DMS 273 treated with DMSO at 0.1 percent for 48 hours (cell line): ENCODE measurements at regions not wholly inside any gene's neighbourhood (a gene's known extent, or its start where the extent isn't known, plus 50 kb on each side); places are given as distances from the start of the nearest gene placed in this dataset.
"Not testable (repeated sequence)": the region's sequence is repeated elsewhere in the genome, so short reads cannot be mapped to it uniquely, and the experiment has no call there.

Experiments
- DNase-seq: peaks from one replicate; lab custom pipeline; 2025; lab: John Stamatoyannopoulos, UW

DNA sequence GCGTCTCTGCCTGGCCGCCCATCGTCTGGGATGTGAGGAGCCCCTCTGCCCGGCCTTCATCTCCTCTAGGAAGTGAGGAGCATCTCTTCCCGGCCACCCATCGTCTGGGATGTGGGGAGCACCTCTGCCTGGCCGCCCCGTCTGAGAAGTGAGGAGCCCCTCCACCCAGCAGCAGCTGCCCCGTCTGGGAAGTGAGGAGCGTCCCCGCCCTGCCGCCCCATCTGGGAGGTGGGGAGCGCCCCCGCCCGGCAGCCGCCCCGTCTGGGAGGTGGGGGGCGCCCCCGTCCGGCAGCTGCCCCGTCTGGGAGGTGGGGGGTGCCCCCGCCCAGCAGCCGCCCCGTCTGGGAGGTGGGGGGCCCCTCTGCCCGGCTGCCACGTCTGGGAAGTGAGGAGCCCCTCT, 153.7 kb upstream of the MYRIP start:
- DNase-seq, result not testable (repeated sequence)

- no peak for DNase-seq
These were observed 152.3 kb upstream of the MYRIP start for GRCh38 chr3:39657075-39657474.

DNA sequence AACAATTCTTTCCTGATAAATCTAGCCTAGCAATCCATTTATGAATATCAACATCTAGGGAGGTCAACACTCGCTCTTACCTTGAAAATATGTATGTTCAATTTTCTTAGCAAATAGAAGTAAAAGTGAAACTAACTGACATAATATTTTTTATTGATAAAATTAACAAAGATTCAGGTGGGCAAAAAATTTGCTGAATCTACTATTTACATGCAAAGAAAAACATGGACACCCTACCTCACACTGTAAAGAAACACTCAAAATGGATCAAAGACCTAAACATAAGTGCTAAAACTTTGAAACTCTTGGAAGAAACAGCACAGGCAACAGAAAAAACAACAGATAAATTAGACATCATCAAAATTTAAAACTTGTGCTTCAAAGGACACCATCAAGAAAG, 151.6 kb upstream of the MYRIP start:
- DNase-seq, result no peak

DNA sequence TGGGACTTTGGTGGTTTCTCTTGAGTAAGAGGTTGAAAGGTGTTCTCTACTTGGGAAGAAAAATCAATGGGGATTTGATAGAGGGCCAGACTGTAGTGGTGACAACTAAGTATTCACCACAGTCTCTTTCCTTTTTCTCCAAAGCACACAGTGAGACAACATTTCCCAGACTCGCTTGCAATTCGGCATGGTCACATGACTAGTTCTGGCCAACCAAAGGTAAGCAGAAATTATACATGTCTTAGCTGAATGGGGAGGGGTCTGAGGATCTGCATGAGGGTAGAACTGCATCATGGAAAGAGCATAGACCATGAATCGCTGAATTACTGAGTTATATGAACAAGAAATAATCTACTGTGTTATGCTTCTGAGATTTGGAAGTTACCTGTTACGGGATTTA, 144.5 kb upstream of the MYRIP start:
- DNase-seq, result no peak

GRCh38 chr3:39665441-39665840, 144.0 kb upstream of the MYRIP start:
- no peak for DNase-seq

DNA sequence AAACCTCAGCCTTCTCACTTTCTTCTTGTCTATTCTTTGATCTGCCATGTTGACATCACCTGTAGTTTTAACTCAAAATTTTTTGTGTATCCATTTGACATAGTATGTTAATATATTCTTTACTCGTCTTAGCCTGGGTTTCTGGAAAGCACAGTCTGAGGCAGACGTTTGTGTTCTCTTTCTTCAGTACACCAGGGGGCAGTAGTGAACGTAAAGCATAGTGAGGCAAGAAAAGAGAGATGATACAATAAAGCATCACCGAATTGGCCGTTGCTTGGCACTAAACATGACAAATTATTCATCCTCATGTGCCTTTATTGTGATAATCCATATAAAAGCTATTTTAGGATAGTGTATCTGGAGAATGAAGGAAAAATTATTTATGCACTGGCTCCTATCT, 141.0 kb upstream of the MYRIP start:
- DNase-seq, result no peak

GRCh38 chr3:39671116-39671515, 138.3 kb upstream of the MYRIP start:
- DNase-seq, result no peak

GRCh38 chr3:39671600-39671999, 137.8 kb upstream of the MYRIP start:
- DNase-seq, result no peak

- no peak for DNase-seq
These were observed 104.0 kb upstream of the MYRIP start for GRCh38 chr3:39705351-39705900.

GRCh38 chr3:39707314-39707909, 102.0 kb upstream of the MYRIP start:
- no peak for DNase-seq

DNA sequence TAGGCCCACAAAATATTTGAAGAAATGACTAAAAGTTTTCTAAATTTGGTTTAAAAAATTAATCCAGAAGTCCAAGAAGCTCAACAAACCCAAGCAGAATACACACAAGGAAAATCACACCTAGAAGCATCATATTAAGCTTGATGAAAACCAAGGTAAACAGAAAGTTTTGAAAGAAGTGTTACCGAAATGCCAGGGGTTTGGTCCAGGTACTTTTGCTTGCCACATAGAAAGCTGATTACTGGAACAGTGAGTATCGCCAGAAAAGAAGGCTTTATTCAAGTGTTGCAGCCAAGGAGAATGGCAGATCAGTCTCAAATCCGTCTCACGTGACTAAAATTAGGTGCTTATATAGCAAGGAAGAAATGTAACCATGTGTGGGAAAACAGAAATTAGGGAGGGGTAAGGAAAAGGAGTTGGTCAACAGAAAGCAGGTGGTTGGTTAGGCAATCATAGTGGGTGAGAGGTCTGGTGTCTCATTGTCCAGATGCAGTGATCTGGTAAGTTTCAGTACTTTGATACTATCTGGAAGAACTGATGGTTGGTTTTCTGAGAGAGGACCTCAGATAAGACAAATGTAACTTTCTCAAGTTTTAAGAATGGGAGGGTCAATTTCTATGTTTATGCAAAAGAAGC, 96.9 kb upstream of the MYRIP start:
- DNase-seq, result no peak

GRCh38 chr3:39713341-39713740, 96.1 kb upstream of the MYRIP start:
- not testable (repeated sequence) for DNase-seq

- DNase-seq, result no peak
These were observed 92.6 kb upstream of the MYRIP start for GRCh38 chr3:39716849-39717248.

DNA sequence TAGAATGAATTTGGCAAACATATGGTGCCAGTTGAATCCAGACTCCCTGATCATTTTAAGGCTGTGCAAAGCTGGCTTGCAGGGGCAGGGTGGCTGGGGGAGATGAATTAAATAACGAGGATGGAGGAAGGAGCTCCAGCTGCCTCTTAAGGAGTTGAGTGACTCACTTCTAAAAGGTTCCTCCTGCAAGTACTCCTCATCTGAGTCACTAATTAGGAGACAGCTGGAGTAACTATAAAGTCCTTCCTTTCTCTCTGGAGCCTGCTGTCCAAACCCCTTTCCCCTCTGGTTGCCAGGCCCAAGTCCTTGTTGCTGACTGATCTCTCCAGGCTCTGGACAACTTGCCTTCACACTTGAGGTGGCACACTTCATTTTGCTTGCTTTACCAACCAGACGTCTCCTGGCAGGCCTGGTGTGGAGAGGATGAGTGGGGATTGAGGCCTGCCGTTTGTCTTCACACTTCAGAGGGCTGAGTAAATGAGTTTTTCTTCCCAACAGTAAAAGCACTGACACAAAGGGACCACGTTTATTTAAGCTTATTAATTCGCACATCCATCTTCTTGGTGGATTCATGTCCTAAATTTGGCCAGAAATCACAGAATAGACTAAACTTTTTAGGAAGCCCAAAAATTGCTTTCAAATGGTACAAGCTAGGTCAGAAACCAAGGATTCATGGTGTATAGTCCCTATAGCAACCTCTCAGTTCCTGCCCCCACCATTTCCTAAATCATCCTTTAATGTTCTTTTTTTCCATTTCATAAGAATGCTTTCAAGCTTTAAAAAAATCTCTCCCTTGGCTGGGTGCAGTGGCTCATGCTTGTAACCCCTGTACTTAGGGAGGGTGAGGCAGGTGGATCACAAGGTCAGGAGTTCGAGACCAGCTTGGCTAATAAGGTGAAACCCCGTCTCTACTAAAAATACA, 90.5 kb upstream of the MYRIP start:
- DNase-seq, result no peak

DNA sequence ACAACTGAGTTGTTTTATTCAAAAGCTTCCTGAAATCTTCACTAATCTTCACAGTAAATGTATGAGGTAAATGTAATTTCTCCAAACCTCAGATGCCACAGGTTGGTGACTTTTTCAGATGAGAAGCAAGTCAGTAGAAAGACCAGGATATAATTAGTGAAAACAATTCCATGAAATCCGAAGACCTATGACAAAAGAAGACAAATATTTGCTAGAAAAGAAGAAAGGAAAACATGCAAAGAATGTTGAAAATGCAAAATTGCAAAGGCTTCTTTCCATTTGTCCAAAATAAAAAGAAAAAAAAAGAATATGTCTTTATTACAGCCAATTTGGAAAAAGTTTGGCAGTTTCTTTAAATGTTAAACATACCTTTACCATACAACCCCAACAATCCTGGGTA, 88.3 kb upstream of the MYRIP start:
- DNase-seq, result no peak

DNA sequence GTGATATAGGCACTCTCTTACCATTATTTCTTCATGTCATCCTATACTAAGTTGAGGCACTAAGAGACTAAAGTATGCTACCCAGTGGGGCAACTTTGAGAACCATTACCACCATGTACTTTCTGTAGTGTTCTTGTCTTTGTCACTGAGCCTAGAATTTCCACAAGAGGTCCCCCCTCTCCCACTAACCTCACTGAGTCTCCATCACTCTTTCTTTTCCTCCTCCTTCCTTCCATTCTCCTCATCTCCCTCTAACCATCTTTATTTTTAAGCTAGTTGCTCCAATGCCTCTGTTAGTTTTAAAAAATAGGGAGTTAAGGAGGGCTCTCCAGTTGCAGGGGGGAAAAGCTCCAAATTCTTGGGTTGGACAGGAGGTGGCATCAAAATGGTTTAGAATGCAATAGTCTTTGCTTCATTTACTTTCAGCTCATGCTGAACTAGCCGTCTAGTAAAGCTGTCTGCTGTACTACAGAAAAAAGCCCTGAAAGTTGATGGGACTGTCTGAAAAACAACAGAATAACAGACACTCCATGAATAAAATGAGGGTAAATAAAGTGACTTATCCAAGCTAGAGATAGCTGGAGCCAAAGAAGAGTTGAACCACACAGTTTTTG, 85.1 kb upstream of the MYRIP start:
- no peak for DNase-seq

DNA sequence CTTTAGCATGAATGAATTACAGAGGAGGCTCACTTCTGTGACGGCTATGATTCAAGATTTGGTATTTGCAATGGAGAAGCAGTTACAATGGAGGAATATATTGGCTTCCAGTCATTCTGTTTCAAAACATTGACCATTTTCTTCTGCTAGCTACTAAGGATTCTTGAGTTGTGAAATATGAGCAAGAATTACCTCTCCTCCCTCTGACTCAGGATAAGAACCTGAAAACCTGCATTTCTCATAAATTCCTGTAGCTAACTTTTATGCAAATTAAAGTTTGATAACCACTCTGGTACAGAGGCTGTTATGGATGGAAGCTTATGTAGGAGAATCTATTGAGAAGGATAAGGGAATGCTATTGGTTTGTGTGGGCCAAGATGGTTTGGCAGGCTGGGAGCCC, 84.1 kb upstream of the MYRIP start:
- no peak for DNase-seq

GRCh38 chr3:39727415-39727814, 82.0 kb upstream of the MYRIP start:
- DNase-seq, result no peak

- DNase-seq, result no peak
These were observed 75.6 kb upstream of the MYRIP start for GRCh38 chr3:39733804-39734203.

- not testable (repeated sequence) for DNase-seq
These were observed 69.8 kb upstream of the MYRIP start for GRCh38 chr3:39739658-39740057.

GRCh38 chr3:39744746-39745145, 64.7 kb upstream of the MYRIP start:
- no peak for DNase-seq

DNA sequence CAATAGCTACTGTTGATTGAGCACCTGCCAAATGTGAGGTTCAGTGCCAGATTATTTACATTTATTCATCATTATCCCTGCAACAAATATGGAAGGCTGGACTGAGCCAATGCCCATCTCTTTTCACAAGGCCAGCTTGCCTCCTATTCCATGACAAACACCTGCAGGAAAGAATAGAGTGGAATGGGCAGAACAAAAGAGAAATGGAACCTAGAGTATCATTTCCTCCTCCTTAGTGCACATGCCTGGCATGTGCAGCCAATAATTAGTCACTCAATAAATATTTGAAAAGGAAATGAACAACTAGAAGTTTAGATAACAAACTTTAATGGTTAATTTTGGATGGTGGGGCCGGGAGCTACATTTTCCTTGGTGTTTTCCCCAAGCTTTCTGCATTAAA, 61.4 kb upstream of the MYRIP start:
- DNase-seq, result no peak
